Trophoblast cell (in vitro differentiated cells and primary cell): ENCODE measurements at regions not wholly inside any gene's neighbourhood (a gene's known extent, or its start where the extent isn't known, plus 50 kb on each side); places are given as distances from the start of the nearest gene placed in this dataset.

Experiments used
- DNase-seq, 2 donors: peaks; one replicate each; pipeline ENCODE4 v3.0.0-alpha.2; 2016
- H2AFZ ChIP-seq: 2 replicates; pipeline ENCODE4 v1.6.1; 2013; ENCODE audit warnings: low read length, moderate library complexity, mild to moderate bottlenecking; ENCODE audit not compliant: insufficient read depth, poor library complexity
- H2AK5ac ChIP-seq: 2 replicates; pipeline ENCODE4 v1.6.1; 2013; ENCODE audit warnings: mild to moderate bottlenecking, low read length
- H2BK120ac ChIP-seq: 2 replicates; pipeline ENCODE4 v1.6.1; 2013; ENCODE audit warnings: low read length, mild to moderate bottlenecking, moderate library complexity; ENCODE audit not compliant: insufficient read depth, poor library complexity
- H2BK12ac ChIP-seq: 2 replicates; pipeline ENCODE4 v1.6.1; 2013; ENCODE audit warnings: mild to moderate bottlenecking, low read length, moderate library complexity
- H2BK5ac ChIP-seq: 2 replicates; pipeline ENCODE4 v1.6.1; 2013; ENCODE audit warnings: low read length, low read depth, moderate library complexity, mild to moderate bottlenecking; ENCODE audit not compliant: poor library complexity
- H3K14ac ChIP-seq: 2 replicates; pipeline ENCODE4 v1.6.1; 2013; ENCODE audit warnings: mild to moderate bottlenecking, low read length
- H3K18ac ChIP-seq: 2 replicates; pipeline ENCODE4 v1.6.1; 2013; ENCODE audit warnings: mild to moderate bottlenecking, low read length
- H3K23ac ChIP-seq: 2 replicates; pipeline ENCODE4 v1.6.1; 2013; ENCODE audit warnings: low read length
- H3K27ac ChIP-seq: 2 replicates; pipeline ENCODE4 v1.5.1; 2013; ENCODE audit warnings: low read depth, mild to moderate bottlenecking, inconsistent platforms, low read length, moderate library complexity
- H3K27me3 ChIP-seq: 2 replicates; pipeline ENCODE4 v1.6.1; 2013; ENCODE audit warnings: inconsistent platforms, mild to moderate bottlenecking, low read length, moderate library complexity; ENCODE audit not compliant: insufficient read depth
- H3K36me3 ChIP-seq, 2 experiments: 1 replicate in 1 of 2; 2 replicates in 1 of 2; pipeline ENCODE4 v1.6.1; 2013; ENCODE audit warnings: low read length in 2 of 2, mild to moderate bottlenecking in 2 of 2, moderate library complexity in 1 of 2; ENCODE audit not compliant: insufficient read depth in 2 of 2, control insufficient read depth in 1 of 2
- H3K4ac ChIP-seq: 2 replicates; pipeline ENCODE4 v1.6.1; 2013; ENCODE audit warnings: low read depth, mild to moderate bottlenecking, low read length, moderate library complexity
- H3K4me1 ChIP-seq, 2 experiments: 1 replicate in 1 of 2; 2 replicates in 1 of 2; pipeline ENCODE4 v1.6.1; 2013; ENCODE audit warnings: low read length in 2 of 2, mild to moderate bottlenecking in 2 of 2, moderate library complexity in 1 of 2; ENCODE audit not compliant: insufficient read depth in 2 of 2, control insufficient read depth in 1 of 2
- H3K4me2 ChIP-seq: 2 replicates; pipeline ENCODE4 v1.6.1; 2013; ENCODE audit warnings: inconsistent platforms, mild to moderate bottlenecking, low read length, moderate library complexity
- H3K4me3 ChIP-seq: 2 replicates; pipeline ENCODE4 v1.5.1; 2013; ENCODE audit warnings: mild to moderate bottlenecking, low read depth, low read length, inconsistent platforms
- H3K79me1 ChIP-seq: one replicate; pipeline ENCODE4 v1.6.1; 2013; ENCODE audit warnings: low read length
- H3K79me2 ChIP-seq: 2 replicates; pipeline ENCODE4 v1.6.1; 2013; ENCODE audit warnings: low read length, mild to moderate bottlenecking; ENCODE audit not compliant: control insufficient read depth, insufficient read depth, poor library complexity
- H3K9ac ChIP-seq: 2 replicates; pipeline ENCODE4 v1.6.1; 2013; ENCODE audit warnings: mild to moderate bottlenecking, low read length
- H3K9me3 ChIP-seq: 2 replicates; pipeline ENCODE4 v1.6.1; 2013; ENCODE audit warnings: low read depth, mild to moderate bottlenecking, control low read depth, inconsistent platforms, low read length; ENCODE audit not compliant: insufficient read depth
- H4K12ac ChIP-seq: 2 replicates; pipeline ENCODE4 v1.6.1; 2013; ENCODE audit warnings: low read depth, mild to moderate bottlenecking, low read length, moderate library complexity
- H4K8ac ChIP-seq: 2 replicates; pipeline ENCODE4 v1.6.1; 2013; ENCODE audit warnings: low read depth, mild to moderate bottlenecking, low read length, moderate library complexity
- H4K91ac ChIP-seq: one replicate; pipeline ENCODE4 v1.6.1; 2013; ENCODE audit warnings: low read depth, mild to moderate bottlenecking, low read length, moderate library complexity
- WGBS: extraction: QIAGEN DNeasy Blood & Tissue Kit; methylation state at CpG from one replicate; pipeline ENCODE4 v1.1.7; 2013; ENCODE audit warnings: missing lambda C conversion rate; ENCODE audit not compliant: insufficient read length, insufficient coverage; ENCODE audit errors: extremely low coverage; 5-methylcytosine and 5-hydroxymethylcytosine counted together

DNA sequence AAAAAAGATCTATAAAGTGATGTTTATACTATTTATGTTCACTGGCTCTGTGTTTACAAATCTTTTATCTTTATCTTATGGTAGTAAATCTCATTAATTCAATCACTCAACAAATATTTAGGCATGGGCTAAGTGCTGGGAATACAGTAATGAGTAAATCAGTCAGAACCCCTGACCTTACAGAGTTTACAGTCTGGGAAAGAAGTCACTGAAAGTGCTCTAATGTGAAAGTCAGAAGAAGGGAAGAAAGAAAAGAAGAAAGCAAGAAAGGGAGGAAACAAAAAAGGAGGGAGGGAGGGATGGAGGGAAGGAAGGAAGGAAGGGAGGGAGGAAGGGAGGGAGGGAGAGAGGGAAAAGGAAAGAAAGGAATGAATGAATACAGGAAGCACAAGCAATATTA is 96.8 kb upstream of the SOX2 start:
- Histone ChIP-seq H3K9ac (no peak overlapping the region), H3K36me3 (no peaks in the 10 kb centered on the region), H3K79me1 (no peaks in the 10 kb centered on the region), H4K8ac (no peak overlapping the region), H3K4ac (no peak overlapping the region), H4K12ac (no peak overlapping the region), H3K27me3 (no peaks in the 10 kb centered on the region), H3K18ac (no peak overlapping the region), H2AK5ac (no peak overlapping the region), H3K23ac (no peak overlapping the region), H2AFZ (no peak overlapping the region), H4K91ac (no peak overlapping the region), H3K9me3 (no peaks in the 10 kb centered on the region), H3K14ac (no peak overlapping the region), H2BK5ac (no peak overlapping the region), H2BK12ac (no peak overlapping the region), H3K4me2 (no peak overlapping the region), H3K4me3 (no peak overlapping the region), H3K79me2 (no peaks in the 10 kb centered on the region), H2BK120ac (no peak overlapping the region), H3K4me1 (no peaks in the 10 kb centered on the region), H3K27ac (no peak overlapping the region)
- DNase-seq: no peak

DNA sequence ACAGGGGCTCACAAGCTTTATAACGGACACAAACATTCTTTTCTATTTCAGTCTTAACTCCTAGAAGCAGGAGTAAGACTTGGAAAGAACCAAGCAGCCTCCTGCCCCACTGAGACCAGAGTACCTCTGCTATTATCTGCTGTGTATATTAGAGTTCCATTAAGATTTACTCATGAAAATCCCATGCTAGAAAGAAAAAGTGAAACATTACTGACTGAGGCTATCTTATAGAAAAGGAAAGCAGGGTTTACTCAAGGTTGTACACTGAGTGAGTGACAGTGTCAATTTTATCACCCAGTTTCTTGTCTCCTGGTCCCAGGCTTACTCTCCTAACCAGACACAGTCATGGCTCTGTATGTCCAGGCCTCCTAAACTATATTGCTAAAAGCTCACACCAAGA is 97.9 kb upstream of the SOX2 start:
- no peak overlapping the region for H3K4me2 ChIP-seq
- WGBS: no CpG with 5 or more reads among the region's 1 CpG
- H3K18ac ChIP-seq: no peak overlapping the region
- no peaks in the 10 kb centered on the region for H3K36me3 ChIP-seq
- H3K14ac ChIP-seq: no peak overlapping the region
- H4K12ac ChIP-seq: no peak overlapping the region
- H3K4ac ChIP-seq: no peak overlapping the region
- no peak overlapping the region for H3K23ac ChIP-seq
- H2AFZ ChIP-seq: no peak overlapping the region
- H2BK12ac ChIP-seq: no peak overlapping the region
- H3K9me3 ChIP-seq: no peaks in the 10 kb centered on the region
- no peak overlapping the region for H4K8ac ChIP-seq
- no peaks in the 10 kb centered on the region for H3K4me1 ChIP-seq
- H3K27me3 ChIP-seq: no peaks in the 10 kb centered on the region
- no peak overlapping the region for H2BK5ac ChIP-seq
- no peak overlapping the region for H3K4me3 ChIP-seq
- H2BK120ac ChIP-seq: no peak overlapping the region
- DNase-seq: no peak
- H3K79me2 ChIP-seq: no peaks in the 10 kb centered on the region
- no peak overlapping the region for H2AK5ac ChIP-seq
- H3K9ac ChIP-seq: no peak overlapping the region
- no peak overlapping the region for H4K91ac ChIP-seq
- no peak overlapping the region for H3K27ac ChIP-seq
- H3K79me1 ChIP-seq: no peaks in the 10 kb centered on the region

DNA sequence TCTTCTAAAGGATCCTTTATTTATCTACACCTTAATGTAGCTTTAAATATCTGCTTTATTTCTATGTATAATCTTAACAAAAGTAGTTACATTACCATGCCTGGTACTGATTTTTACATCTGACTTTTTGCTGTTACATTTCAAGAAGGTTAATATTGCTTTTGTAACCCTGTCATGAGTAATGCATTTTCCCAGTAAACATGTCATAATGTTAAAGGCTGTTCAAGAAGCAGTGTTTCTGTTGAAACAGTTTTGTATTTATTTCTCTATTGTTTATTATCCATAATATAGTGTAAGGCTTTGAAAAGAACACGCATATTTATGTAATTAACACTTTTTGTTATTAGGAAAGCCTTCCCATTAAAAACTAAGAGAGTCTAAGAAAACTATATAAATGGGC is 98.5 kb upstream of the SOX2 start:
- Histone ChIP-seq H3K79me1 (no peaks in the 10 kb centered on the region), H3K23ac (no peak overlapping the region), H3K18ac (no peak overlapping the region), H2AFZ (no peak overlapping the region), H3K79me2 (no peaks in the 10 kb centered on the region), H3K36me3 (no peaks in the 10 kb centered on the region), H3K14ac (no peak overlapping the region), H2AK5ac (no peak overlapping the region), H3K27ac (no peak overlapping the region), H3K9me3 (no peaks in the 10 kb centered on the region), H3K4me1 (no peaks in the 10 kb centered on the region), H3K4me3 (no peak overlapping the region), H2BK12ac (no peak overlapping the region), H2BK120ac (no peak overlapping the region), H3K9ac (no peak overlapping the region), H4K12ac (no peak overlapping the region), H2BK5ac (no peak overlapping the region), H3K4me2 (no peak overlapping the region), H4K91ac (no peak overlapping the region), H3K27me3 (no peaks in the 10 kb centered on the region), H4K8ac (no peak overlapping the region), H3K4ac (no peak overlapping the region)
- no CpG with 5 or more reads among the region's 1 CpG for WGBS
- DNase-seq: no peak

DNA sequence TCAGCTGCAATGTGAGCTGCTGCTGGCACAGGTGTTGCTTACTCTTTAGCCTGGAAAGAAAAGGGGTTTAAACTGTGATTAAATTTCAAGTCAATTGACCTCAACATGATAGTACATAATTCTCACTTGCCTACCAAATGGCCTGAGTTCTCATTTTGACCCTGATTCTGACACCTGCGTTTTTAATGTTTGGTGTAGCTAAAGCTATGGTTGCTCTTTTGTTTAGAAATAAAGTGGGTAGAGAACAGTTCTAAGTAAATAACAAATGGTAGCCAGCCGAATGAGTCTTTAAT is 100.8 kb upstream of the SOX2 start:
- no peak for DNase-seq
- WGBS: no CpG with 5 or more reads among the region's 2 CpGs

More for the DNA sequence above, 100.8 kb upstream of the SOX2 start:
- Histone ChIP-seq H3K27ac (no peak overlapping the region), H3K79me2 (no peaks in the 10 kb centered on the region), H4K8ac (no peak overlapping the region), H3K4me3 (no peak overlapping the region), H3K14ac (no peak overlapping the region), H2BK12ac (no peak overlapping the region), H3K18ac (no peak overlapping the region), H3K27me3 (no peaks in the 10 kb centered on the region), H2AK5ac (no peak overlapping the region), H3K9me3 (no peaks in the 10 kb centered on the region), H3K79me1 (no peaks in the 10 kb centered on the region), H3K23ac (no peak overlapping the region), H4K91ac (no peak overlapping the region), H3K4me2 (no peak overlapping the region), H3K36me3 (no peaks in the 10 kb centered on the region), H3K4me1 (no peaks in the 10 kb centered on the region), H2AFZ (no peak overlapping the region), H4K12ac (no peak overlapping the region), H3K9ac (no peak overlapping the region), H2BK5ac (no peak overlapping the region), H2BK120ac (no peak overlapping the region), H3K4ac (no peak overlapping the region)
